Caco-2 (cell line): ENCODE measurements at regions not wholly inside any gene's neighbourhood (a gene's known extent, or its start where the extent isn't known, plus 50 kb on each side); places are given as distances from the start of the nearest gene placed in this dataset.

Experiments used
- BruUV-seq: library from RNA; stranded (reverse); fragments of 400-500 nt; replicated peaks from 2 replicates; lab custom pipeline; 2021; lab: Mats Ljungman, UMichigan
- CTCF ChIA-PET: fragments of 300-600 bp; sonication (Branson Sonifier 250); formaldehyde crosslinking; loops from one replicate; lab custom pipeline; 2022; ENCODE audit warnings: antibody characterized with exemption; lab: Charles Lee
- POLR2A ChIA-PET: fragments of 300-600 bp; sonication (Branson Sonifier 250); formaldehyde crosslinking; loops from one replicate; lab custom pipeline; 2022; ENCODE audit warnings: antibody characterized with exemption; lab: Charles Lee
- DNase-seq, 2 experiments: peaks; one replicate each; pipeline versions ENCODE4 v3.0.0 to v3.0.0-alpha.2; 2020 to 2022
- H3K27me3 ChIP-seq: replicated peaks from 2 replicates; pipeline ENCODE4 v1.6.0; 2011; ENCODE audit warnings: low read length; ENCODE audit not compliant: control insufficient read depth, insufficient read depth
- H3K36me3 ChIP-seq: 2 replicates; pipeline ENCODE4 v1.5.1; 2011; ENCODE audit warnings: low read length; ENCODE audit not compliant: control insufficient read depth, insufficient read depth
- H3K4me1 ChIP-seq: fragments of 250-450 bp; sonication (Bioruptor Pico); 2 replicates; pipeline ENCODE4 v1.5.1; 2020; ENCODE audit warnings: mild to moderate bottlenecking
- H3K4me3 ChIP-seq: 2 replicates; pipeline ENCODE4 v1.5.1; 2011; ENCODE audit warnings: low read depth, mild to moderate bottlenecking, control low read depth, low read length
- H3K9me3 ChIP-seq: fragments of 250-450 bp; sonication (Bioruptor Pico); 2 replicates; pipeline ENCODE4 v1.5.1; 2020; ENCODE audit warnings: mild to moderate bottlenecking, moderate library complexity
- H3K27ac Mint-ChIP-seq: one replicate; pipeline ENCODE4 v1.8.0; 2022; ENCODE audit warnings: mixed read lengths; ENCODE audit not compliant: unreplicated experiment
- H3K27me3 Mint-ChIP-seq: one replicate; pipeline ENCODE4 v1.8.0; 2022; ENCODE audit warnings: mixed read lengths; ENCODE audit not compliant: insufficient read depth, unreplicated experiment
- H3K36me3 Mint-ChIP-seq: one replicate; pipeline ENCODE4 v1.8.0; 2022; ENCODE audit warnings: mild to moderate bottlenecking, mixed read lengths; ENCODE audit not compliant: insufficient read depth, unreplicated experiment
- H3K4me1 Mint-ChIP-seq: one replicate; pipeline ENCODE4 v1.8.0; 2022; ENCODE audit warnings: low read depth, mixed read lengths; ENCODE audit not compliant: unreplicated experiment
- H3K4me3 Mint-ChIP-seq: one replicate; pipeline ENCODE4 v1.8.0; 2022; ENCODE audit warnings: mild to moderate bottlenecking, moderate library complexity, mixed read lengths; ENCODE audit not compliant: unreplicated experiment
- H3K9me3 Mint-ChIP-seq: one replicate; pipeline ENCODE4 v1.8.0; 2022; ENCODE audit warnings: mixed read lengths; ENCODE audit not compliant: unreplicated experiment
- CTCF ChIP-seq, 2 experiments: fragments of 200-600 bp in 1 of 2; IDR thresholded peaks; 1 replicate in 1 of 2; 2 replicates in 1 of 2; pipeline versions ENCODE4 v1.5.1 to v1.8.0; 2011 to 2022; ENCODE audit warnings: antibody characterized with exemption in 1 of 2, control low read depth in 1 of 2, inconsistent platforms in 1 of 2, low read depth in 1 of 2, low read length in 1 of 2, mild to moderate bottlenecking in 1 of 2, moderate library complexity in 1 of 2; ENCODE audit not compliant: insufficient read depth in 1 of 2, severe bottlenecking in 1 of 2, unreplicated experiment in 1 of 2
- intact Hi-C: fragments of 100-400 bp; cut with micrococcal nuclease; formaldehyde crosslinking; loops from one replicate; pipeline ENCODE4 v1.10.0; 2022; ENCODE audit not compliant: unreplicated experiment

- Mint-ChIP-seq H3K36me3 (no peaks in the 10 kb centered on the region), H3K4me3 (no peak overlapping the region), H3K27ac (no peak overlapping the region), H3K27me3 (peaks cover 3% of the 10 kb centered on the region), H3K4me1 (no peaks in the 10 kb centered on the region), H3K9me3 (no peaks in the 10 kb centered on the region)
- Histone ChIP-seq H3K9me3 (no peaks in the 10 kb centered on the region), H3K4me3 (no peak overlapping the region), H3K36me3 (no peaks in the 10 kb centered on the region), H3K27me3 (no peaks in the 10 kb centered on the region), H3K4me1 (no peaks in the 10 kb centered on the region)
- DNase-seq, result no peak
- no peak for TF ChIP-seq CTCF (IDR thresholded peaks at IDR 0.05; ENCODE audit: insufficient read depth in 1 of 2, low read depth in 1 of 2, low read length in 1 of 2, severe bottlenecking in 1 of 2, unreplicated experiment in 1 of 2)
- ChIA-PET POLR2A (no interaction called here), CTCF (no interaction called here)
- intact Hi-C loops, result no loop called here
- BruUV-seq, result no TSS peak
Observed at GRCh38 chr14:94844593-94845152, 74.8 kb upstream of the GSC start.

DNA sequence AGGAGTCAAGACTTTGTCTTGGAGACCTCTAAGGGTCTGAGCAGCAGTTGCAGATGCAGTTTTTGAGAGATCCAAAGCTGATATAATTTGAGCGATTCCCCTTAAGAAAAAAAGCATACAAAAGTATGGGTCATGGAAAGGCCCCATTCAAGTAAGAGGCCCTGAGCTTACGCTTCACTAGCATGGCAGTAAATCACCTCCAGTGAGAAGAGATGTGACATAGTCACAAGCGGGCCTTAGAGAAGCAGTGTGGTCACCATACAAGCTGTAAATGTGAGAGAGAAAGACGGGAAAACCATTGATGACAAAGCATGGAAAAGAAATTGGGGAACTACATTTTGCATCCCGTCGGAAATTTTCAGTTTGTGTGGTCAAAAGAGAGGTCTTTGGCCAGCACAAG lies 70.6 kb upstream of the GSC start:
- ChIA-PET POLR2A (no interaction called here), CTCF (no interaction called here)
- peaks cover 6% of the 10 kb centered on the region for H3K27me3 Mint-ChIP-seq
- no TSS peak for BruUV-seq
- H3K36me3 Mint-ChIP-seq, result no peaks in the 10 kb centered on the region
- Histone ChIP-seq H3K4me1 (no peaks in the 10 kb centered on the region), H3K27me3 (no peaks in the 10 kb centered on the region), H3K4me3 (no peak overlapping the region), H3K9me3 (no peaks in the 10 kb centered on the region), H3K36me3 (no peaks in the 10 kb centered on the region)
- intact Hi-C loops, result no loop called here
- H3K4me1 Mint-ChIP-seq, result no peaks in the 10 kb centered on the region
- TF ChIP-seq CTCF (IDR thresholded peaks at IDR 0.05; ENCODE audit: insufficient read depth in 1 of 2, low read depth in 1 of 2, low read length in 1 of 2, severe bottlenecking in 1 of 2, unreplicated experiment in 1 of 2), result no peak
- H3K9me3 Mint-ChIP-seq, result no peaks in the 10 kb centered on the region
- no peak overlapping the region for H3K27ac Mint-ChIP-seq
- no peak overlapping the region for H3K4me3 Mint-ChIP-seq
- DNase-seq, result no peak

DNA sequence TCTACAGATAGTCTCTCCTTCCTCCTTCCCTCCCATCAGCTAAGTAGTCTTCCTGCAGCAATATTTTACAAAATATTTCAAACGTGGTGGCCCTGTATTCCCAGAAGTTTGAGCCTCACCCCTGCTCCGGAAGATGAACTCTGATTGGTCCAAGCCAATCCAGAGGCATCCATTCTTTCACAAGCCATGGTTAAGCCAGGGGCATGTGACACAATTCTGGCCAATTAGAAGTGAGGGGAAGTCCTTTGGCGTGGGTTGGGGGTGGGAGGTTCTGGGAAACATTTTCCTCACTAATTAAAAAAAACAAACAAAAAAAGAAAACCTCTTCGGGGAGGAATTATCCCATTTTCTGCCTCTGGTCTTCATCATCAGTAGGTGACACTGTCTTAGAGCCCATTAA lies 69.4 kb upstream of the GSC start:
- H3K27me3 Mint-ChIP-seq, result peaks cover 3% of the 10 kb centered on the region
- CTCF ChIA-PET, result no interaction called here

More for the DNA sequence above, 69.4 kb upstream of the GSC start:
- Histone ChIP-seq H3K36me3 (no peaks in the 10 kb centered on the region), H3K9me3 (no peaks in the 10 kb centered on the region), H3K4me3 (no peak overlapping the region), H3K27me3 (no peaks in the 10 kb centered on the region), H3K4me1 (no peaks in the 10 kb centered on the region)
- Mint-ChIP-seq H3K9me3 (no peaks in the 10 kb centered on the region), H3K4me1 (no peaks in the 10 kb centered on the region), H3K4me3 (no peak overlapping the region), H3K27ac (no peak overlapping the region), H3K36me3 (no peaks in the 10 kb centered on the region)
- POLR2A ChIA-PET, result no interaction called here
- no peak for TF ChIP-seq CTCF (IDR thresholded peaks at IDR 0.05; ENCODE audit: insufficient read depth in 1 of 2, low read depth in 1 of 2, low read length in 1 of 2, severe bottlenecking in 1 of 2, unreplicated experiment in 1 of 2)
- no TSS peak for BruUV-seq
- no peak for DNase-seq
- intact Hi-C loops, result no loop called here
